ENCODE measurements at regions not wholly inside any gene's neighbourhood (a gene's known extent, or its start where the extent isn't known, plus 50 kb on each side); places are given as distances from the start of the nearest gene placed in this dataset.

DNA sequence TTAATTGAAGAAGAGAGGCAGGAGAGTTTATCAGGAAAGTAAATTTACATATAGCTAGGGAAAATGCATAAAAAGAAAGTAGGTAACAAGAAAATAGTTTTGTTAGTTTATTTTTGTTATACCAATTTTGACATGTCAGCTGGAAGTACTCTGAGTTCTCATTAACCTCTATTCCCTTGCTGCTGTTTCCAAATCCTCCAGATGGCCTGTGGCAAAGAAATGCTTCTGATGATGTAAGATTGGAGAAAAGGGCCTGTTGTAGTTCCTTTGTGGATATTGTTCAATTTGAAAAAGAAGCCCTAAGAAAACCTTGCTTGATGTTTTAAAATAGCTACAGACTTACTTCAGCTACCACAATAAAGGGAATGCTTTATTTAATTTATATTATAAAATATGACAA lies 192.9 kb upstream of the SLITRK3 start:
- TF ChIP-seq, protein P1, sequence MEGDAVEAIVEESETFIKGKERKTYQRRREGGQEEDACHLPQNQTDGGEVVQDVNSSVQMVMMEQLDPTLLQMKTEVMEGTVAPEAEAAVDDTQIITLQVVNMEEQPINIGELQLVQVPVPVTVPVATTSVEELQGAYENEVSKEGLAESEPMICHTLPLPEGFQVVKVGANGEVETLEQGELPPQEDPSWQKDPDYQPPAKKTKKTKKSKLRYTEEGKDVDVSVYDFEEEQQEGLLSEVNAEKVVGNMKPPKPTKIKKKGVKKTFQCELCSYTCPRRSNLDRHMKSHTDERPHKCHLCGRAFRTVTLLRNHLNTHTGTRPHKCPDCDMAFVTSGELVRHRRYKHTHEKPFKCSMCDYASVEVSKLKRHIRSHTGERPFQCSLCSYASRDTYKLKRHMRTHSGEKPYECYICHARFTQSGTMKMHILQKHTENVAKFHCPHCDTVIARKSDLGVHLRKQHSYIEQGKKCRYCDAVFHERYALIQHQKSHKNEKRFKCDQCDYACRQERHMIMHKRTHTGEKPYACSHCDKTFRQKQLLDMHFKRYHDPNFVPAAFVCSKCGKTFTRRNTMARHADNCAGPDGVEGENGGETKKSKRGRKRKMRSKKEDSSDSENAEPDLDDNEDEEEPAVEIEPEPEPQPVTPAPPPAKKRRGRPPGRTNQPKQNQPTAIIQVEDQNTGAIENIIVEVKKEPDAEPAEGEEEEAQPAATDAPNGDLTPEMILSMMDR (IDR thresholded peaks at IDR 0.05; ENCODE audit: low read depth, low read length), result no peak
- no peak for TF ChIP-seq EZH2phosphoT487 (IDR thresholded peaks at IDR 0.05; ENCODE audit: low read depth)
- H3K27me3 ChIP-seq (ENCODE audit: low read depth, low read length), result no peaks in the 10 kb centered on the region
- H3K9ac ChIP-seq (ENCODE audit: low read length), result no peak overlapping the region
- H4K20me1 ChIP-seq (ENCODE audit: insufficient read depth, low read length), result no peaks in the 10 kb centered on the region
- H3K4me3 ChIP-seq (ENCODE audit: low read length), result no peak overlapping the region
- H3K4me1 ChIP-seq (ENCODE audit: low read length), result no peaks in the 10 kb centered on the region
- no peaks in the 10 kb centered on the region for H3K9me3 ChIP-seq (ENCODE audit: insufficient read depth, low read length)
- H2AFZ ChIP-seq (ENCODE audit: low read depth, low read length), result no peak overlapping the region
- no peaks in the 10 kb centered on the region for H3K79me2 ChIP-seq (ENCODE audit: low read length)
- H3K27ac ChIP-seq (ENCODE audit: low read length), result no peak overlapping the region
- no peaks in the 10 kb centered on the region for H3K36me3 ChIP-seq (replicated peaks; ENCODE audit: low read depth, low read length)
- H3K4me2 ChIP-seq (ENCODE audit: low read length), result no peak overlapping the region

DNA sequence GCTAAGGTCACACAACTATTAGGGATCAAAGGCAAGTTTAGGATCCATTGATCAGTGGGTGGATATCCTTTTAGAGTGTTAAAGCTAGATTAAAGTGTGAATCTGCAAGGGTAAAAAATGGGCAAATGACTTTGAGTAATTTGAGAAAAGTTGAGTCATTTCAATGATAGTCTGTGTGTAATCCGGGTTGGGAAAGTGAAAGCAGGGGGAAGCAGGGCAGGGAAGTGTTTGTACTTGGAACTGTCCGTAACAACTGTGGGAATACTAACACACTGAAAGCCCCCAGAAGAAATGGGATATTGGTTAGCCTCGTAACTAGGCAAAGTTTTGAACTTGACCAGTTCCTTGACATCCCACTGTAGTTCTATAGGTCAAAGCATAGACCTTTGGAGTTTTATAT lies 187.2 kb upstream of the SLITRK3 start:
- H2AFZ ChIP-seq (ENCODE audit: low read depth, low read length), result no peak overlapping the region
- no peak overlapping the region for H3K4me3 ChIP-seq (ENCODE audit: low read length)
- H3K27me3 ChIP-seq (ENCODE audit: low read depth, low read length), result no peaks in the 10 kb centered on the region
- H3K9ac ChIP-seq (ENCODE audit: low read length), result no peak overlapping the region
- no peaks in the 10 kb centered on the region for H3K9me3 ChIP-seq (ENCODE audit: insufficient read depth, low read length)
- H3K79me2 ChIP-seq (ENCODE audit: low read length), result no peaks in the 10 kb centered on the region
- H3K36me3 ChIP-seq (replicated peaks; ENCODE audit: low read depth, low read length), result no peaks in the 10 kb centered on the region
- H3K27ac ChIP-seq (ENCODE audit: low read length), result no peak overlapping the region
- H3K4me1 ChIP-seq (ENCODE audit: low read length), result no peaks in the 10 kb centered on the region
- no peak overlapping the region for H3K4me2 ChIP-seq (ENCODE audit: low read length)
- no peaks in the 10 kb centered on the region for H4K20me1 ChIP-seq (ENCODE audit: insufficient read depth, low read length)
- TF ChIP-seq, protein P1 (IDR thresholded peaks at IDR 0.05; ENCODE audit: low read depth, low read length), result no peak
- no peak for TF ChIP-seq EZH2phosphoT487 (IDR thresholded peaks at IDR 0.05; ENCODE audit: low read depth)

DNA sequence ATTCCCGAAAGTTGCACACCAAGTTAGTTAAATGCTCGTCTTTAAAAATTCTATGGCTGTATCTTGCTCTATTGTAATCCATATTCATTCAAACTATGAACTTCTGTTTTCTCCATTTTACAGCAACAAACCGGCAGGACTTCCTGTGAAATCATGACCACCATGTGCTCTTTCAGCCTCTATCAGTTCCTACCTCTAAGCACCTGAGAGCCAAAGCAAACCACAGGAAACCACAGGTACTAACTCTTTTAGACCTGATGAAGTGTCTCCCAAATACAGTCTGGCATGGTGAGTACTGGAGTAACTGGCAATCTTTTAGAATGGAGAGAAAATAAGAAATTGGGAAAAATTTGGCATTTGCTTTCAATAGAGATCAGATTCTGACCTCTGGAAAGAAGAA lies 186.5 kb upstream of the SLITRK3 start:
- Histone ChIP-seq H4K20me1 (ENCODE audit: insufficient read depth, low read length) (no peaks in the 10 kb centered on the region), H3K36me3 (replicated peaks; ENCODE audit: low read depth, low read length) (no peaks in the 10 kb centered on the region), H3K4me2 (ENCODE audit: low read length) (no peak overlapping the region), H2AFZ (ENCODE audit: low read depth, low read length) (no peak overlapping the region), H3K79me2 (ENCODE audit: low read length) (no peaks in the 10 kb centered on the region), H3K27ac (ENCODE audit: low read length) (no peak overlapping the region), H3K4me3 (ENCODE audit: low read length) (no peak overlapping the region), H3K9me3 (ENCODE audit: insufficient read depth, low read length) (no peaks in the 10 kb centered on the region), H3K27me3 (ENCODE audit: low read depth, low read length) (no peaks in the 10 kb centered on the region), H3K4me1 (ENCODE audit: low read length) (no peaks in the 10 kb centered on the region), H3K9ac (ENCODE audit: low read length) (no peak overlapping the region)
- no peak for TF ChIP-seq EZH2phosphoT487 (IDR thresholded peaks at IDR 0.05; ENCODE audit: low read depth)
- TF ChIP-seq, protein P1 (IDR thresholded peaks at IDR 0.05; ENCODE audit: low read depth, low read length), result no peak

DNA sequence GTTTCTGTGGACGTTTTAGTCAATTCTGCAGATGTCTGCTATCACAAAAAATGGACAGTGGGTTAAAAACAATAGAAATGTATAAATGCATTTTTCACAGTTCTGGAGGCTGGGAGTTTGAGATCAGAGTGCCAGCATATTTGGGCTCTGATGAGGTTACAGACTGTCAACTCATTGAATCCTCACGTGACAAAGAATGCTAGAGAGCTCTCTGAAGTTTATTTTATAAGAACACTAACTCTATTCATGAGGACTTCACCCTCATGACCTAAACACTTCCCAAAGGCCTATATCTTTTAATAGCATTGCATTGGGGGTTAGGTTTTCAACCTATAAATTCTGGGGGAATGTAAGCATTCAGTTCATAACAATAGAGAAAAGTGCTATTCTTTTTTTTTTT lies 182.6 kb upstream of the SLITRK3 start:
- H3K79me2 ChIP-seq (ENCODE audit: low read length), result no peaks in the 10 kb centered on the region
- no peak overlapping the region for H3K4me3 ChIP-seq (ENCODE audit: low read length)
- H3K36me3 ChIP-seq (replicated peaks; ENCODE audit: low read depth, low read length), result no peaks in the 10 kb centered on the region
- no peaks in the 10 kb centered on the region for H4K20me1 ChIP-seq (ENCODE audit: insufficient read depth, low read length)
- H3K9me3 ChIP-seq (ENCODE audit: insufficient read depth, low read length), result no peaks in the 10 kb centered on the region
- no peak for TF ChIP-seq EZH2phosphoT487 (IDR thresholded peaks at IDR 0.05; ENCODE audit: low read depth)
- TF ChIP-seq, protein P1 (IDR thresholded peaks at IDR 0.05; ENCODE audit: low read depth, low read length), result no peak
- no peak overlapping the region for H2AFZ ChIP-seq (ENCODE audit: low read depth, low read length)
- H3K27me3 ChIP-seq (ENCODE audit: low read depth, low read length), result no peaks in the 10 kb centered on the region
- H3K4me1 ChIP-seq (ENCODE audit: low read length), result no peaks in the 10 kb centered on the region
- H3K4me2 ChIP-seq (ENCODE audit: low read length), result no peak overlapping the region
- no peak overlapping the region for H3K27ac ChIP-seq (ENCODE audit: low read length)
- no peak overlapping the region for H3K9ac ChIP-seq (ENCODE audit: low read length)

Measured in OCI-LY3 (cell line).